K562 (cell line): ENCODE measurements at regions not wholly inside any gene's neighbourhood (a gene's known extent, or its start where the extent isn't known, plus 50 kb on each side); places are given as distances from the start of the nearest gene placed in this dataset.

Experiments used
- ATAC-seq: fragments of 200-7000 bp; cut with Tn5 transposase; 3 replicates; pipeline ENCODE4 v1.9.1; 2020; ENCODE audit warnings: moderate library complexity
- BruUV-seq: library from RNA; stranded (reverse); fragments of 400-500 nt; replicated peaks from 2 replicates; lab custom pipeline; 2021; lab: Mats Ljungman, UMichigan
- CTCF ChIA-PET: fragments of 300-600 bp; formaldehyde crosslinking; extraction: SDS; loops from one replicate; lab custom pipeline; 2021; ENCODE audit warnings: low intra/inter-chr PET ratio; lab: Yijun Ruan, JAX
- POLR2A ChIA-PET: fragments of 300-600, 350-650 bp; sonication (Branson Sonifier 250); formaldehyde crosslinking; extraction: SDS; loops from one replicate; lab custom pipeline; 2021; ENCODE audit warnings: antibody characterized with exemption, inconsistent platforms; lab: Yijun Ruan, JAX
- DNase-seq, 4 experiments: peaks; one replicate each; pipeline versions ENCODE4 v3.0.0 to v3.0.0-alpha.2; 2011 to 2018; ENCODE audit warnings: low spot score in 3 of 4, mixed read lengths in 3 of 4; ENCODE audit errors: extremely low read depth in 1 of 4
- FAIRE-seq: peaks from 2 replicates; lab custom pipeline; 2011; peaks lifted over from hg19 to GRCh38; lab: Jason Lieb, UNC
- H2AFZ ChIP-seq: 2 replicates; pipeline ENCODE4 v1.6.0; 2011; ENCODE audit warnings: low read depth, low read length, control low read depth, inconsistent platforms
- H3K27ac ChIP-seq: fragments of 200-600 bp; 3 replicates; pipeline ENCODE4 v1.8.0; 2011; ENCODE audit warnings: low read depth, mild to moderate bottlenecking, control low read depth, inconsistent platforms, low read length, moderate library complexity, mixed read lengths; ENCODE audit errors: extremely low read depth
- H3K27me3 ChIP-seq, 2 experiments: fragments of 300-600 bp in 1 of 2; 2 replicates in 1 of 2; 3 replicates in 1 of 2; pipeline versions ENCODE4 v1.6.0 to v1.8.0; 2011; ENCODE audit warnings: inconsistent platforms in 2 of 2, low read length in 2 of 2, mild to moderate bottlenecking in 1 of 2, mixed read lengths in 1 of 2, moderate library complexity in 1 of 2; ENCODE audit not compliant: control insufficient read depth in 2 of 2, insufficient read depth in 2 of 2
- H3K36me3 ChIP-seq: fragments of 300-600 bp; 3 replicates; pipeline ENCODE4 v1.8.0; 2011; ENCODE audit warnings: mild to moderate bottlenecking, low read length, inconsistent platforms; ENCODE audit not compliant: control insufficient read depth, insufficient read depth
- H3K4me1 ChIP-seq, 2 experiments: fragments of 200-600 bp in 1 of 2; replicated peaks in 1 of 2; 2 replicates in 1 of 2; 3 replicates in 1 of 2; pipeline versions ENCODE4 v1.5.1 to v1.8.0; 2011; ENCODE audit warnings: inconsistent platforms in 2 of 2, low read length in 2 of 2, mild to moderate bottlenecking in 1 of 2, mixed read lengths in 1 of 2, moderate library complexity in 1 of 2; ENCODE audit not compliant: control insufficient read depth in 2 of 2, insufficient read depth in 2 of 2
- H3K4me2 ChIP-seq: 2 replicates; pipeline ENCODE4 v1.6.1; 2011; ENCODE audit warnings: low read length, control low read depth, inconsistent platforms, mixed read lengths; ENCODE audit not compliant: insufficient read depth
- H3K4me3 ChIP-seq: fragments of 200-600 bp; sonication (generic), shearing (Covaris generic); 2 replicates; pipeline ENCODE4 v1.5.1; 2016; ENCODE audit warnings: control low read depth, inconsistent platforms
- H3K79me2 ChIP-seq: fragments of 200-600 bp; 3 replicates; pipeline ENCODE4 v1.8.0; 2011; ENCODE audit warnings: low read length, inconsistent platforms; ENCODE audit not compliant: control insufficient read depth, insufficient read depth
- H3K9ac ChIP-seq, 2 experiments: 2 replicates each; pipeline versions ENCODE4 v1.6.0 to v1.6.1; 2011; ENCODE audit warnings: low read depth in 2 of 2, low read length in 2 of 2, control low read depth in 1 of 2, inconsistent platforms in 1 of 2, mild to moderate bottlenecking in 1 of 2, mixed read lengths in 1 of 2; ENCODE audit not compliant: insufficient read depth in 1 of 2
- H3K9me1 ChIP-seq: one replicate; pipeline ENCODE4 v1.6.0; 2011; ENCODE audit warnings: inconsistent platforms, mild to moderate bottlenecking, low read length, moderate library complexity; ENCODE audit not compliant: control insufficient read depth, insufficient read depth
- H3K9me3 ChIP-seq: replicated peaks from 2 replicates; pipeline ENCODE4 v1.5.1; 2011; ENCODE audit warnings: low read depth, low read length, inconsistent platforms; ENCODE audit not compliant: control insufficient read depth, insufficient read depth
- H4K20me1 ChIP-seq: replicated peaks from 2 replicates; pipeline ENCODE4 v1.6.1; 2011; ENCODE audit warnings: low read length, inconsistent platforms, mixed read lengths; ENCODE audit not compliant: control insufficient read depth, insufficient read depth
- GABPA ChIP-seq: fragments of 200-800 bp; sonication (Bioruptor generic); conservative IDR thresholded peaks from 2 replicates; pipeline ENCODE4 v1.6.1; 2016; ENCODE audit warnings: low read depth, missing genetic modification characterization, missing compliant biosample characterization
- GTF2F1 ChIP-seq: IDR thresholded peaks from 2 replicates; pipeline ENCODE4 v1.6.1; 2011; ENCODE audit warnings: low read depth, low read length, improper control_type of control experiment
- KLF10 ChIP-seq: fragments of 250-450 bp; sonication (Bioruptor Pico); IDR thresholded peaks from 2 replicates; pipeline ENCODE4 v1.6.1; 2021; ENCODE audit warnings: matching md5 sums
- NCOA6 ChIP-seq: fragments of 450-650 bp; IDR thresholded peaks from 2 replicates; pipeline ENCODE4 v1.6.1; 2017; ENCODE audit warnings: mild to moderate bottlenecking
- PURB ChIP-seq: sonication (generic); formaldehyde crosslinking; IDR thresholded peaks from 2 replicates; pipeline ENCODE4 v1.9.0; 2021; ENCODE audit warnings: low read depth, mild to moderate bottlenecking, missing genetic modification reagents
- ZNF766 ChIP-seq: fragments of 200-800 bp; sonication (Bioruptor generic); conservative IDR thresholded peaks from 2 replicates; pipeline ENCODE4 v1.6.1; 2016; ENCODE audit warnings: missing genetic modification characterization, missing compliant biosample characterization
- ZNF780A ChIP-seq: fragments of 250-450 bp; sonication (Bioruptor Pico); IDR thresholded peaks from 2 replicates; pipeline ENCODE4 v1.5.0; 2021; ENCODE audit warnings: mild to moderate bottlenecking
- WGBS: fragments of 100-300 bp; shearing (Covaris generic); methylation state at CpG from one replicate; pipeline ENCODE4 v1.1.6; 2016; ENCODE audit warnings: low coverage, mixed read lengths; ENCODE audit not compliant: insufficient coverage; ENCODE audit errors: missing lambda C conversion rate; 5-methylcytosine and 5-hydroxymethylcytosine counted together
- in situ Hi-C: fragments of 300-500 bp; cut with MboI; formaldehyde crosslinking; loops from 4 replicates; pipeline ENCODE4 v1.15.0; 2018; ENCODE audit warnings: inconsistent platforms, mixed read lengths
- intact Hi-C: fragments of 100-400 bp; cut with micrococcal nuclease; formaldehyde crosslinking; loops from 2 replicates; pipeline ENCODE4 v1.14.2; 2022
- TF ChIP-seq, protein P1 (sequence below): sonication (generic); formaldehyde crosslinking; IDR thresholded peaks from 2 replicates; pipeline ENCODE4 v1.8.0; 2022; ENCODE audit warnings: mild to moderate bottlenecking, missing genetic modification reagents

DNA sequence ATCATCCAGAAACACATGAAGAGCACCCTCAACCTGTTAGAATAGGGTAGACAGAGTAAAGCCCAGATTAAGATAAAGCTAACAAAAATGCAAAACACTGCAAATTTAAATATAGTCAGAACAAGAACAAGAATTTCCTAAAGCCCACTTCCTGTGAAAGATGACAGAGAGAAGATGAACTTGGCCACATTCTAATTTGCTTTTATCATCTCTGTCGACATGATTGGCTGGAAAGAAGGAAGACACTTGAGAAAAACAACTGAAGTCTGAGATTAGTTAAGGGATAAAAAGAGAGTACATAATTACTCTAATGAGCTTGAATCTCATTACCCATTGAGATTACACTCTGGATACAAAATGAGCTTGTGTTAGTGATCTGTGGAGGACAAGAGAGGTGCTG, 537.6 kb downstream of the KLF5 start:
- Histone ChIP-seq H3K36me3 (no peaks in the 10 kb centered on the region), H4K20me1 (no peaks in the 10 kb centered on the region), H3K27me3 (no peaks in the 10 kb centered on the region), H3K9ac (no peak overlapping the region), H3K4me1 (no peaks in the 10 kb centered on the region), H3K9me3 (no peaks in the 10 kb centered on the region), H3K79me2 (no peaks in the 10 kb centered on the region), H3K4me3 (no peak overlapping the region), H3K9me1 (no peaks in the 10 kb centered on the region), H3K4me2 (no peak overlapping the region), H2AFZ (no peak overlapping the region), H3K27ac (no peak overlapping the region)
- BruUV-seq, result no TSS peak
- ChIA-PET CTCF (no interaction called here), POLR2A (no interaction called here)
- in situ Hi-C loops, result no loop called here
- no peak for TF ChIP-seq GABPA
- no peak for ATAC-seq
- DNase-seq, result no peak
- intact Hi-C loops, result no loop called here
- FAIRE-seq, result no peak
- WGBS, result 0% methylated on average over 1 of the region's 1 CpG

- BruUV-seq, result no TSS peak
- POLR2A ChIA-PET, result no interaction called here
- Histone ChIP-seq H3K4me1 (no peaks in the 10 kb centered on the region), H3K9ac (no peak overlapping the region), H3K79me2 (no peaks in the 10 kb centered on the region), H3K4me2 (no peak overlapping the region), H4K20me1 (no peaks in the 10 kb centered on the region), H3K4me3 (no peak overlapping the region), H2AFZ (no peak overlapping the region), H3K27ac (no peak overlapping the region), H3K27me3 (no peaks in the 10 kb centered on the region), H3K9me1 (no peaks in the 10 kb centered on the region)
- 0% methylated on average over 6 of the region's 6 CpGs for WGBS
- DNase-seq, result no peak
- TF ChIP-seq ZNF780A (CRISPR knock-in tag) (no peak), PURB (CRISPR knock-in tag) (no peak), ZNF766 (CRISPR knock-in tag) (no peak), GTF2F1 (no peak), KLF10 (no peak), NCOA6 (no peak)
- TF ChIP-seq, protein P1, sequence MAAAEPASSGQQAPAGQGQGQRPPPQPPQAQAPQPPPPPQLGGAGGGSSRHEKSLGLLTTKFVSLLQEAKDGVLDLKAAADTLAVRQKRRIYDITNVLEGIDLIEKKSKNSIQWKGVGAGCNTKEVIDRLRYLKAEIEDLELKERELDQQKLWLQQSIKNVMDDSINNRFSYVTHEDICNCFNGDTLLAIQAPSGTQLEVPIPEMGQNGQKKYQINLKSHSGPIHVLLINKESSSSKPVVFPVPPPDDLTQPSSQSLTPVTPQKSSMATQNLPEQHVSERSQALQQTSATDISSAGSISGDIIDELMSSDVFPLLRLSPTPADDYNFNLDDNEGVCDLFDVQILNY (CRISPR knock-in tag), result no peak
- TF ChIP-seq, all 486 proteins: peak for 0
- CTCF ChIA-PET, result no interaction called here
- no peaks in the 10 kb centered on the region for H3K9me3 ChIP-seq
- FAIRE-seq, result no peak
- ATAC-seq, result no peak
- in situ Hi-C loops (no loop called here), intact Hi-C loops (no loop called here)
- H3K36me3 ChIP-seq, result no peaks in the 10 kb centered on the region
Measured at GRCh38 chr13:73593199-73593765, 534.5 kb downstream of the KLF5 start.
